ENCODE measurements at regions not wholly inside any gene's neighbourhood (a gene's known extent, or its start where the extent isn't known, plus 50 kb on each side); places are given as distances from the start of the nearest gene placed in this dataset.
"Not testable (repeated sequence)": the region's sequence is repeated elsewhere in the genome, so short reads cannot be mapped to it uniquely, and the experiment has no call there.

DNA sequence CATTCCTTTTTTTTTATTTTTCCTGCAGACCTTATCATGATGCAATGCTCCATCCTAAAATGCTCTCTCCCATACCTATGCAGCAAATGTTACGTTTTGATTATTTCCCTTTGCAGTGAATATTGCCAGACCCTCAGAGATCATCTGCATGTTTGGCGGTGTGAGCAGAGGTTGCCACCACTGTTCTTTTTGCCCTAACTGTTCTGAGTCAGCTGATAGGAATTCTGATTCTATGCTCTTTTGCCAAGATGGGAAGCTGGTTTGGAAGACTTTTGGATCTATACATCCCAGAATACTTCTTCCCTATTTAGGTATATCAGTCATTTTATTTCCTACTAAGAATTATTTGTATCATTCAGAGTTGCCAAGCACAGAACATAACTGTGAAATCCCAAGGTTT, 130.5 kb downstream of the KLF6 start:
- CTCF ChIA-PET, result no interaction called here
- no peak overlapping the region for H3K18ac ChIP-seq (ENCODE audit: low read depth, low read length)
- H2AK9ac ChIP-seq (replicated peaks; ENCODE audit: low read depth, low read length, poor library complexity), result no peak overlapping the region
- H3K27ac ChIP-seq (ENCODE audit: insufficient read depth, low read length), result no peak overlapping the region
- WGBS, 2 experiments (ENCODE audit: extremely low coverage in 2 of 2, insufficient read length in 1 of 2), result no CpG with 5 or more reads among the region's 2 CpGs
- BruUV-seq (replicated peaks), result no TSS peak
- H3K4me3 ChIP-seq (ENCODE audit: insufficient read depth, low read depth, low read length), result no peak overlapping the region
- H4K91ac ChIP-seq (ENCODE audit: insufficient read depth, low read depth, low read length), result no peak overlapping the region
- no peak overlapping the region for H2AK5ac ChIP-seq (ENCODE audit: low read depth, low read length)
- H3K36me3 ChIP-seq (ENCODE audit: control insufficient read depth, insufficient read depth, low read length), result no peaks in the 10 kb centered on the region
- no peak overlapping the region for H3K56ac ChIP-seq (ENCODE audit: extremely low read depth, insufficient read depth, low read length)
- no peak overlapping the region for H3K14ac ChIP-seq (replicated peaks; ENCODE audit: low read depth, low read length)
- no peaks in the 10 kb centered on the region for H3K4me1 ChIP-seq (ENCODE audit: control insufficient read depth, insufficient read depth, low read length)
- in situ Hi-C loops (cut with MboI; ENCODE audit: low sequenced_read_pairs) (no loop called here), dilution Hi-C loops (cut with HindIII; ENCODE audit: low sequenced_read_pairs, unreplicated experiment) (no loop called here), intact Hi-C loops (cut with micrococcal nuclease) (no loop called here)
- H3K4me2 ChIP-seq (ENCODE audit: low read depth, low read length), result no peak overlapping the region
- no peak overlapping the region for H2BK20ac ChIP-seq (ENCODE audit: low read depth, low read length)
- POLR2A ChIA-PET (ENCODE audit: unreplicated experiment), result no interaction called here
- no peaks in the 10 kb centered on the region for H3K79me1 ChIP-seq (ENCODE audit: low read depth in 1 of 2, low read length in 2 of 2)
- H2BK15ac ChIP-seq (ENCODE audit: low read depth, low read length), result no peak overlapping the region
- H4K8ac ChIP-seq (ENCODE audit: low read depth in 2 of 2, low read length in 2 of 2), result no peak overlapping the region
- H2AFZ ChIP-seq (replicated peaks; ENCODE audit: low read length, poor library complexity), result no peak overlapping the region
- H3K23ac ChIP-seq (ENCODE audit: low read depth, low read length), result no peak overlapping the region
- TF ChIP-seq, protein P1, sequence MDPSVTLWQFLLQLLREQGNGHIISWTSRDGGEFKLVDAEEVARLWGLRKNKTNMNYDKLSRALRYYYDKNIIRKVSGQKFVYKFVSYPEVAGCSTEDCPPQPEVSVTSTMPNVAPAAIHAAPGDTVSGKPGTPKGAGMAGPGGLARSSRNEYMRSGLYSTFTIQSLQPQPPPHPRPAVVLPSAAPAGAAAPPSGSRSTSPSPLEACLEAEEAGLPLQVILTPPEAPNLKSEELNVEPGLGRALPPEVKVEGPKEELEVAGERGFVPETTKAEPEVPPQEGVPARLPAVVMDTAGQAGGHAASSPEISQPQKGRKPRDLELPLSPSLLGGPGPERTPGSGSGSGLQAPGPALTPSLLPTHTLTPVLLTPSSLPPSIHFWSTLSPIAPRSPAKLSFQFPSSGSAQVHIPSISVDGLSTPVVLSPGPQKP (IDR thresholded peaks at IDR 0.05; ENCODE audit: borderline replicate concordance, low read depth, low read length), result no peak
- TF ChIP-seq CTCF (conservative IDR thresholded peaks at IDR 0.05; ENCODE audit: low read depth, low read length) (no peak), POLR2A (IDR thresholded peaks at IDR 0.05; ENCODE audit: low read depth, low read length) (no peak), CEBPB (IDR thresholded peaks at IDR 0.05; ENCODE audit: low read depth, low read length) (0 out of 2 replicates have a peak, but pooled peaks have one; percentile 17), FOS (IDR thresholded peaks at IDR 0.05; ENCODE audit: low read depth, low read length) (no peak), MXI1 (IDR thresholded peaks at IDR 0.05; ENCODE audit: borderline replicate concordance, low read depth, low read length) (no peak)
- H3K9me3 ChIP-seq (ENCODE audit: control insufficient read depth, insufficient read depth, low read length), result no peaks in the 10 kb centered on the region
- no peak overlapping the region for H3K9ac ChIP-seq (ENCODE audit: low read depth, low read length)
- H3K9me1 ChIP-seq (ENCODE audit: insufficient read depth, low read length), result peaks cover 5% of the 10 kb centered on the region; the same call in 1 of the 2 replicates
- peak; percentile 18 for DNase-seq
- no peak overlapping the region for H3K4ac ChIP-seq (ENCODE audit: low read depth, low read length)
- no peaks in the 10 kb centered on the region for H4K20me1 ChIP-seq (ENCODE audit: insufficient read depth, low read length)
- no peak overlapping the region for H2BK120ac ChIP-seq (ENCODE audit: low read depth, low read length)
- ATAC-seq (ENCODE audit: low read depth), result no peak
- H4K5ac ChIP-seq (ENCODE audit: low read depth, low read length), result no peak overlapping the region
- H3K27me3 ChIP-seq (ENCODE audit: control insufficient read depth, insufficient read depth, low read length), result no peaks in the 10 kb centered on the region
- no peak overlapping the region for H2BK5ac ChIP-seq (ENCODE audit: low read depth, low read length, poor library complexity, severe bottlenecking)

DNA sequence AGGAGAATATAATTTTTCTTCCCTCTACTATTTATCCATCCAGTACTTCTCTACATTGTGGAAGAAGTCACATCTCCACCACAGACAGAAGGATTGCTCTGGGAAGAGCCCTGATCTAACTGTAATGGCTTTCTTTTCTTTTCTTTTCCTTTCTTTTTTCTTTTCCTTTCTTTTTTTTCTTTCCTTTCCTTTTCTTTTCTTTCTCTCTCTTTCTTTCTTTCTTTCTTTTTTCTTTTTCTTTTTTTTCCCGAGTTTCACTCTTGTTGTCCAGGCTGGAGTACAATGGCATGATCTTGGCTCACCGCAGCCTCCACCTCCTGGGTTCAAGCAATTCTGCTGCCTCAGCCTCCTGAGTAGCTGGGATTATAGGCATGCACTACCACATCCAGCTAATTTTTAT, 131.7 kb downstream of the KLF6 start:
- H4K8ac ChIP-seq (ENCODE audit: low read depth in 2 of 2, low read length in 2 of 2); H3K23ac ChIP-seq (ENCODE audit: low read depth, low read length); H2BK15ac ChIP-seq (ENCODE audit: low read depth, low read length); DNase-seq; H3K56ac ChIP-seq (ENCODE audit: extremely low read depth, insufficient read depth, low read length); H2BK5ac ChIP-seq (ENCODE audit: low read depth, low read length, poor library complexity, severe bottlenecking); H2BK120ac ChIP-seq (ENCODE audit: low read depth, low read length); H3K79me1 ChIP-seq (ENCODE audit: low read depth in 1 of 2, low read length in 2 of 2); H3K27ac ChIP-seq (ENCODE audit: insufficient read depth, low read length); H3K36me3 ChIP-seq (ENCODE audit: control insufficient read depth, insufficient read depth, low read length); H3K4me2 ChIP-seq (ENCODE audit: low read depth, low read length); H3K9me3 ChIP-seq (ENCODE audit: control insufficient read depth, insufficient read depth, low read length); H2AK5ac ChIP-seq (ENCODE audit: low read depth, low read length); H3K14ac ChIP-seq (replicated peaks; ENCODE audit: low read depth, low read length); H3K9me1 ChIP-seq (ENCODE audit: insufficient read depth, low read length); BruUV-seq (replicated peaks); H2AFZ ChIP-seq (replicated peaks; ENCODE audit: low read length, poor library complexity); H2BK20ac ChIP-seq (ENCODE audit: low read depth, low read length); CTCF ChIA-PET; H4K20me1 ChIP-seq (ENCODE audit: insufficient read depth, low read length); H2AK9ac ChIP-seq (replicated peaks; ENCODE audit: low read depth, low read length, poor library complexity); H3K27me3 ChIP-seq (ENCODE audit: control insufficient read depth, insufficient read depth, low read length); POLR2A ChIA-PET (ENCODE audit: unreplicated experiment); in situ Hi-C loops (cut with MboI; ENCODE audit: low sequenced_read_pairs); H3K18ac ChIP-seq (ENCODE audit: low read depth, low read length); intact Hi-C loops (cut with micrococcal nuclease); H4K5ac ChIP-seq (ENCODE audit: low read depth, low read length); dilution Hi-C loops (cut with HindIII; ENCODE audit: low sequenced_read_pairs, unreplicated experiment); H4K91ac ChIP-seq (ENCODE audit: insufficient read depth, low read depth, low read length); H3K4me1 ChIP-seq (ENCODE audit: control insufficient read depth, insufficient read depth, low read length); H3K9ac ChIP-seq (ENCODE audit: low read depth, low read length); H3K4ac ChIP-seq (ENCODE audit: low read depth, low read length); ATAC-seq (ENCODE audit: low read depth): not testable (repeated sequence)
- no CpG with 5 or more reads among the region's 2 CpGs for WGBS, 2 experiments (ENCODE audit: extremely low coverage in 2 of 2, insufficient read length in 1 of 2)
- H3K4me3 ChIP-seq (ENCODE audit: insufficient read depth, low read depth, low read length), result peak overlapping the region; percentile 20; the same call in 1 of the 2 replicates
